Hypothalamus (tissue), 51 donors: ENCODE measurements at regions not wholly inside any gene's neighbourhood (a gene's known extent, or its start where the extent isn't known, plus 50 kb on each side); places are given as distances from the start of the nearest gene placed in this dataset.
"Not testable (repeated sequence)": the region's sequence is repeated elsewhere in the genome, so short reads cannot be mapped to it uniquely, and the experiment has no call there.

Experiments
- DNase-seq, 51 donors: peaks; one replicate each; lab custom pipeline; 2025; lab: John Stamatoyannopoulos, UW

DNA sequence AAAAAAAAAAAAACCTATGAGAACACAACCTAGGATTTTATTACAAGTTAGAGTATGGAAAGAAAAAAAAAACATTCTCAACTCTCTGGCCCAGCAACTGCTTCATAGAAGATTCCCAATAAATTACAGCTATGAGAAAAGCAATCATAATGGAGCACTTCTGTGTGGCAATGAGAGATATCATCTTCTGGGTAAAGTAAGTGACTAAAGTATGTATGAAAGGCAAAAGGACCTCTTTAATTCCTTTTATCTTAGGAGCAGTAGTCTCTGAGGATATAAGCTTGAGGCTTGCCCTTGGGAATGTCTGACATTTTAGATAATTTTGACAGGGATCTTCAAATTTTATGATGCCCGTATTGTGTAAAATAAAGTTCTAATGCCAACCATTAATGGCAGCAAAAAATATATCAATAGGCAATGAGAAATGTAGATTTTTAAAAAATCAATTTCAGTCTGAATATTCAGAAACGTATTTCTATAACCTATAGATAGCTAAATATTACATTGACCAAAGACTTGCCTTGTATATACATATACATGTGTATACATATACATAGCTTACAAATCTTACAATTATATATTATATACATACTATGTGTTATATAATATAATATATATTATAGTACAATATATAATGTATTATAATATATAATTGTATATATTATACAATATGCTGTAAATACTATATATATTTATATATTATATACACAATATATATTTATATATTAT, 823.9 kb upstream of the SLITRK1 start:
- no peak for DNase-seq

DNA sequence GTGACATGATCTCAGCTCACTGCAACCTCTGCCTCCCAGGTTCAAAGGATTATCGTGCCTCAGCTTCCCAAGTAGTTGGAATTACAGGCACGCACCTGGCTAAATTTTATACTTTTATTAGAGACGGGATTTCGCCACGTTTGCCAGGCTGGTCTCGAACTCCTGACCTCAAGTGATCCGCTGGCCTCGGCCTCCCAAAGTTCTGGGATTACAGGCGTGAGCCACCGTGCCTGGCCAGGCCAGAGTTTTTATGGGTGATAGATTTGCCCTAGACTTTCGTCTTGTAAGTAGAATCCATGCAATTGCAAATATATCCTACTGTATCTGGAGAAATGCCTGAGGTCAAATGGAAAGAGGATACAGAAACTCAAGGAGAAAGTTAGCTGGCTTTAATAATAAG, 819.9 kb upstream of the SLITRK1 start:
- DNase-seq: no peak

DNA sequence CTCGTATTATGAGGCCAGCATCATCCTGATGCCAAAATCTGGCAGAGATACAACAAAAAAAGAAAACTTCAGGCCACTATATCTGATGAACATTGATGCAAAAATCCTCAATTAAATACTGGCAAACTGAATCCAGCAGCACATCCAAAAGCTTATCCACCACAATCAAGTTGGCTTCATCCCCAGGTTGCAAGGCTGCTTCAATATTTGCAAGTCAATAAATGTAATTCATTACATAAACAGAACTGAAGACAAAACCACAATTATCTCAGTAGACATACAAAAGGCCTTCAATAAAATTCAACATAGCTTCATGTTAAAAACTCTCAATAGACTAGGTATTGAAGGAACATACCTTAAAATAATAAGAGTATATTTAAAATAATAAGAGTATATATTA, 815.3 kb upstream of the SLITRK1 start:
- not testable (repeated sequence) for DNase-seq

- DNase-seq: no peak
Observed at GRCh38 chr13:84686973-84687372, 804.7 kb upstream of the SLITRK1 start.

DNA sequence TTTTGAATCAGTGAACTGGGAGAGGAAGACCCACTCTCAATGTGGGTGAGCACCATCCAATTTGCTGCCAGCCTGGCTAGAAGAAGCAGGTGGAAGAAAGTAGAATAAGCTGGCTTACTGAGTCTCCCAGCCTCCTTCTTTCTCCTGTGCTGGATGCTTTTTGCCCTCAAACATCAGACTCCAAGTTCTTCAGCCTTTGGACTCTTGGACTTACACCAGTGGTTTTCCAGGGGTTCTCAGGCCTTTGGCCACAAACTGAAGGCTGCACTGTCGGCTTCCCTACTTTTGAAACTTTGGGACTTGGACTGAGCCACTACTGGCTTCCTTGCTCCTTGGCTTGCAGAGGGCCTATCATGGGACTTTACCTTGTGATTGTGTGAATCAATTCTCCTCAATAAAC, 804.2 kb upstream of the SLITRK1 start:
- no peak for DNase-seq

DNA sequence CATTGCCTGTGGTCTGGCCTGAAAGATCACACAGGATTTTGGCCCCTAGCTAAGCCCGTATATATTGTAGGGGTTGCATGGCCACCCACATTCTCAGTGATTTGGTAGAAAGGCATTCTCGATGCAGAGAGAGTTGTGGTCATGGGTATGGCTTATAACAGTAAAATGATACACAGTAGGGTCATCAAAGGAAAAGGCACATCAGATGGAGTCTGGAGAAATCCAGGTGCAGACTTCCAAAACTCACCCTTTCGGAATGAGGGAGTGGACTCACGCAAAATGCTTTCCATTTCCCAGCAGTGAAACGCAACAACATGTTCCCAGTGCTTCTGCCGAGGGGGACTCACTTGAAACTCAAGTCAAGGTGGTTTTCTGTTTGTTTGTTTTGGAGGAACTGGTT, 802.5 kb upstream of the SLITRK1 start:
- DNase-seq: no peak

DNA sequence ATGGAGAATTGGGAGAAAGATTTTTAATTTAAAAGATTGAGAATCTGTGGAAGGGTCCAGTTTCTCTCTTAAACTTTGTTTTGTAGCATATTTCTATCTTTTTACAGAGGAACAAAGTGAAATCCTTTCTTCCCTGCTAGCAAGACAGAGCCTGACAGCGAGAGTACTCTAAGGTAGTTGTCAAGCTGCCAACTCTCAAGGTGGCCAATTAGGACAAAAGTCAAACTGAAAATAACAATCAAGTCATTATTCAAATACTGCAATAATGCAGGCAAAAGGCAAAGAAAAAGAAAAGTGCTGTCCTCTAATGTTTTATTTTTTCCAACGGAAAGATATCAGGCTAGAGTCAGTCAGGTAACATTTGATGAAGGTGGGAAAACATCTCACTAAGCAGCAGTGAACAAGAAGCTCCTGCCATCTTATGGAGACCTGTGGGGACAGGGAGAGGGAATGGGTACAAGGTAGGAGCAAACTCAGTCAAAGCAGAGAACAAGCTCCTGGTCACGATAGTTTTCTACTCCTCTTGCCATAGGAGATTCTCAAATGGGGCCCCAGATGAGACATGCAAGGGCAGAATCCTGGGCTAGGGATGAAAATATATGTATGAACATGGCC, 801.9 kb upstream of the SLITRK1 start:
- DNase-seq: peak in 1 of 51 donors; percentile 2

DNA sequence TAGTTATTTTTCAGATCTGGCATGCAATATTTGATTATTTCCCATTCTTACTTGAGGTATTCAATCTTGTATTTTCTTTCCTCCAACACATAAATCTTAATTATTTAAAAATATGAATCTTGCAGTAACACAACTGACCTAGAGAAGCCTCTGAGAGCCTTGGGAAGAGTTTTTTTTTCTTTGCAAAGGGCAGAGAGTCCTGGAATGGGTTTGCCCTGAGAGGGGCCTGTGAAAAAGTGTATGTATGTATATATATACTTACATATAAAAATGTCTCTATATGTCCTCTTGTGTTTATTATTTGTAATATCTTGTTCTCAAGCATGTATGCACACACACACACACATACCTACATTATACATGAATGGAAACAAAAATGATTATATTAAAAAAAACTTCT, 801.2 kb upstream of the SLITRK1 start:
- DNase-seq: no peak

- no peak for DNase-seq
Observed at GRCh38 chr13:84677836-84678235, 795.6 kb upstream of the SLITRK1 start.

DNA sequence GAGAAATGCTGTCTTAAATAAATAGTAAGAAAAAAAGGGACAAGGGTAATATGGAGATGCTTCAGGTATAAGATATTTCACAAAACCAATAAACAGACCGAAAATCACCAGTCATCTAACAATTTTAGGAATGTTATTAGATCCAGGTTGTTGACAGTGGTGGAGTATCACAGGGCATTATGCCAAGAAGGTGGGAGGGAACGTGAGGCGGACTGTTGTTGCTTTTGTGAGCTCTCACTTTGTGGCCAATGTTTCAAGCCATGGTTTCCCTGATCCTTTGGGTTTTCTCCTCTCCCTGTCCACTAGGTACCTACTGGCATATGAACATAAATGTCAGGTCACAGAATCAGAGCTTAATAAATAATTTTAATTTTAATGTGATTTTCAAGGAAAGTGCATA, 790.3 kb upstream of the SLITRK1 start:
- DNase-seq: no peak

GRCh38 chr13:84670245-84670644, 788.0 kb upstream of the SLITRK1 start:
- no peak for DNase-seq

DNA sequence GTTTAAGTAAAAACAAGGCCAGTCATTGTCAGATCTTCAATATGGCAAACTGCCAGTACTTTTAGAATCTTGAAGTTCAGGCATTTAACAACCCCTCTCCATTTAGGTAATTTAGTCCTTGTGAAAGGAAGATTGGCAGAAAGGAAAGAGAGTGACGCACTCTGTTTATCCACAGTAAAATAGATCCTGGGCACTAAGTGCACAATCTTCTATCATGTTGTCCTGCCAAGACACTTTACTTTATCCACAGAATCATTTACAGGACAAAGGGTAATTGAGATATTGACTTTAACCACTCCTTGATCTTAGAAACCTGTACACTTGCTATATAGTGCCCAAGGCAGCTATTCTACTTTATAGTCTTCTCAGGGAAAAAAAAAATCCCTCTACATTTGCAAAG, 786.4 kb upstream of the SLITRK1 start:
- DNase-seq: no peak

GRCh38 chr13:84662491-84662890, 780.2 kb upstream of the SLITRK1 start:
- no peak for DNase-seq

GRCh38 chr13:84661718-84662117, 779.4 kb upstream of the SLITRK1 start:
- DNase-seq: no peak

GRCh38 chr13:84659359-84659661, 777.0 kb upstream of the SLITRK1 start:
- DNase-seq: no peak

DNA sequence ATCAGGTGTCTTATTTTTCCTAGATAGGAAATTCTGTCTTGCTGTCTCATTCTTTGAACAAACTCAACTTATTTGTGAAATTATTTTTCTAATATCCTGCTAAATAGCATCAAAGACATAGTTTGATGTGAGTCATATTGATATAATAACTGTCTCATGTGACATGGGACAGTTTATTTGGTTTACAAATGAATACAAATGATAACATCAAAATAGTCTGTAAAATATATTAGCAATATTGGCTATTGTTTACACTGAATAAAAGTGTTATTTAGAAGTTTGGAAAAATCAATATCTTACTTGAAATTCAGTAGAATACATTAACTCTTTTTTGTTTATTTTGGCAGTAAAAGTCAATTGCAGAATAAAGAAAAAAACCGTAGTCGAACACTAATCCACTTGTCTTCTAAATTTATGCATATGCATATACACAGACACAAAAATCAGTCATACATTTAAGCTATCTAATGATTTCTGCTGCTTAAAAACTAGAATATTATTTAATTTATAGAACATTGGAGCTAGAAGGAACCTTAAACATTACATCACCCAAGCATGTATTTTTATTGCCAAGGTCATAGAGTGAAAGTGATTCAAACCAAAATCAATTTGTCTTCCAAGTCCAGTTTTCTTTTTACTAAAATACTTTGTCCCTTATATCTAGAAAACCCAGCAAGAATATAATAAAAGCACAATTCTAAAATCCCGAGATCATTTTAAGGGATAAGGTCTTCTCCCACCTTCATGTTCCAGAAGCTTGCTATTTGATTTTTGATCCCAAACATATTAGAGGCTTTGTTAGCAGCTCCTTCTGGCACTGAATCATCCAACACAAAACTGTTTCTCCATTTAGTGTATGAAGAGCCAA, 776.5 kb upstream of the SLITRK1 start:
- no peak for DNase-seq

GRCh38 chr13:84655677-84656076, 773.4 kb upstream of the SLITRK1 start:
- no peak for DNase-seq

DNA sequence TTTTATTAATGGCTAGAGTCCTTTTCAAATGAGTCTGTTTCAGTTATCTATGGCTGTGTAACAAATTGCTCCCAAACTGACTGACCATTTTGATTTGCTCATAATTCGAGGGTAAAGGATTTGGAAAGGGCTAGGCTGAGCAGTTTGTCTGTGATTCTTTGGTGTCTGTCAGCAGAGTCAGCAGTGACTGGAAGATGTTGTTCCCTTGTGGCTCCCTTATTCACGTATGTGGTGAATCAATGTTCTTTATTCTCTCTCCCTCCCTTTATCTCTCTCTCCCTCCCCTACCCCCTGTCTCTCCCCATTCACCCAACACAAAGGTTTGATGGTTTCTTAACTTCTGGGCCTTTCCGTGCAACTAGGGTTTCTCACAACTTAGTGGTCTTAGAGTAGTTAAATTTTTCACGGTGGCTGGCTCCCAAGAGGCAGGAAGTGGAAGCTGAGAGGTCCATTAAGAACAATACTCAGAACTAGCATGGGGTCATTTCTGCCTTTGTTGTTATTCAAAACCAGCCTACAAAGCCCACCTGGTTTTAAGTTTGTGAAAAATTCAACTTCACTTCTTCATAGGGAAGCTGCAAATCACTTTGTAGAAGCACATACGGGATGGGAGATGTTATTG, 772.5 kb upstream of the SLITRK1 start:
- DNase-seq: no peak

DNA sequence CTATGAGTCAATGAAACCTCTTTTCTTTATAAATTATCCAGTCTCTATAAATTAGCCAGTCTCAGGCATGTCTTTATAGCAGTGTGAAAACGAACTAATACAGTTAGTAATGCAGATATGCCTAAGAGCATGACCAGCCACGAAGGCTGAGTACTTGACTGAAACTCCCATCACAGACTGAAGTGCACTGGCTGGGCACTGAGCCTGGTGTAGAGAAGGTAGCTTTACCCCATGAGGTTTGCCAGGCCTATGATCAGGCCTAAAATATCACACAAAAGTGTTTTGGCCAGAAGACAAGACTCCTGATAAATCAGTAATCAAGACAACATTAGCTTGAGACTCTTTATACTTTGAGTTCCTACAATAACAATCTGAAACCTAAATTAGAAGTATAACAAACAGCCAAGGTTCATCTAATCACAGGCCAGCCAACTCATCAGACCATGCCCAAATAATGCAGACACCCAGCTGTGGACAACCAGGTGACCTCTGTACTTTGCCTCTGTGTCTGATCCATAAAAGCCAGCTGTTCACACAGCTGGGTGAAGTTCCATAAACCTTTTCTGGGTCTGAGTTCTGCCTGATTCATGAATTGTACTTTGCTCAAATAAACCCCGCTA, 771.8 kb upstream of the SLITRK1 start:
- no peak for DNase-seq

- no peak for DNase-seq
Observed at GRCh38 chr13:84651705-84652104, 769.4 kb upstream of the SLITRK1 start.

DNA sequence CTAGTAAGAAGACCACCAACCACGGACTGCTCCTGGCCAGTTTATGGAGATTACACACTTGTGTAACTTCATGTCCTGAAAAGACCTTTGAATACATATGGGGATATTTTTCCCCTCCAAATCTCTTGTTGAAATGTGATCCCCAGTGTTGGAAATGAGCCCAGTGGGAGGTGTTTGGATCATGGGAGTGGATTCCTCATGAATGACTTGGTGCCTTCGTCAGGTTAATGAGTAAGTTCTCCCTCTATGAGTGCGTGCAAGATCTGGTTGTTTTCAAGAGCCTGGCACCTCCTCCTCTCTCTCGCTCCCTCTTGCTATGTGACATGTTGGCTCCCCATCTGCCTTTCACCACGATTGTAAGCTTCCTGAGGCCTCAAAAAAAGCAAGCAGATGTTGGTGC, 769.0 kb upstream of the SLITRK1 start:
- no peak for DNase-seq
